HT-29 (cell line): ENCODE measurements at regions not wholly inside any gene's neighbourhood (a gene's known extent, or its start where the extent isn't known, plus 50 kb on each side); places are given as distances from the start of the nearest gene placed in this dataset.
A peak's percentile ranks its signal among the peaks of the same experiment; 100 is the strongest.
"Not testable (repeated sequence)": the region's sequence is repeated elsewhere in the genome, so short reads cannot be mapped to it uniquely, and the experiment has no call there.

ENCODE experiments used
- DNase-seq: peaks from one replicate; pipeline ENCODE4 v3.0.0-alpha.2; 2015; ENCODE audit warnings: low spot score

GRCh38 chr7:35971133-35971891 lies 170.5 kb downstream of the SEPTIN7 start:
- peak; percentile 59 for DNase-seq

GRCh38 chr7:35975851-35976454 lies 175.1 kb downstream of the SEPTIN7 start:
- DNase-seq, result peak; percentile 93

- DNase-seq, result not testable (repeated sequence)
Observed at GRCh38 chr7:35978816-35979640, 174.0 kb upstream of the EEPD1 start.

GRCh38 chr7:35982600-35982999 lies 170.5 kb upstream of the EEPD1 start:
- no peak for DNase-seq

- no peak for DNase-seq
Observed at GRCh38 chr7:35983626-35984025, 169.4 kb upstream of the EEPD1 start.

- DNase-seq, result peak; percentile 84
Observed at GRCh38 chr7:35985126-35985754, 167.8 kb upstream of the EEPD1 start.

GRCh38 chr7:35987016-35987415 lies 166.0 kb upstream of the EEPD1 start:
- no peak for DNase-seq

- no peak for DNase-seq
Observed at GRCh38 chr7:35988105-35988504, 164.9 kb upstream of the EEPD1 start.

- no peak for DNase-seq
Observed at GRCh38 chr7:35988818-35989217, 164.2 kb upstream of the EEPD1 start.

- DNase-seq, result no peak
Observed at GRCh38 chr7:35991511-35992232, 161.4 kb upstream of the EEPD1 start.

- no peak for DNase-seq
Observed at GRCh38 chr7:35992436-35992835, 160.6 kb upstream of the EEPD1 start.

- DNase-seq, result no peak
Observed at GRCh38 chr7:35993113-35993512, 159.9 kb upstream of the EEPD1 start.

GRCh38 chr7:35993676-35994606 lies 159.1 kb upstream of the EEPD1 start:
- DNase-seq, result peak; percentile 66

GRCh38 chr7:35995334-35995733 lies 157.7 kb upstream of the EEPD1 start:
- no peak for DNase-seq

GRCh38 chr7:35998481-35998880 lies 154.6 kb upstream of the EEPD1 start:
- DNase-seq, result no peak

- no peak for DNase-seq
Observed at GRCh38 chr7:36001546-36001945, 151.5 kb upstream of the EEPD1 start.

GRCh38 chr7:36002900-36003299 lies 150.2 kb upstream of the EEPD1 start:
- no peak for DNase-seq

GRCh38 chr7:36003343-36003742 lies 149.7 kb upstream of the EEPD1 start:
- DNase-seq, result no peak

GRCh38 chr7:36005293-36005692 lies 147.8 kb upstream of the EEPD1 start:
- no peak for DNase-seq

GRCh38 chr7:36005876-36006275 lies 147.2 kb upstream of the EEPD1 start:
- no peak for DNase-seq
